D721Med (cell line): ENCODE measurements at regions not wholly inside any gene's neighbourhood (a gene's known extent, or its start where the extent isn't known, plus 50 kb on each side); places are given as distances from the start of the nearest gene placed in this dataset.
"Not testable (repeated sequence)": the region's sequence is repeated elsewhere in the genome, so short reads cannot be mapped to it uniquely, and the experiment has no call there.

ENCODE experiments used
- DNase-seq: peaks from one replicate; pipeline ENCODE4 v3.0.0; 2011; ENCODE audit warnings: low spot score; ENCODE audit not compliant: insufficient read length
- FAIRE-seq: peaks from 2 replicates; lab custom pipeline; 2011; peaks lifted over from hg19 to GRCh38; lab: Jason Lieb, UNC
- CTCF ChIP-seq: IDR thresholded peaks from 2 replicates; pipeline ENCODE4 v1.5.1; 2012; ENCODE audit warnings: mild to moderate bottlenecking, control low read depth; ENCODE audit not compliant: insufficient read depth; ENCODE audit errors: missing control alignments

- FAIRE-seq (no peak), DNase-seq (no peak)
- no peak for TF ChIP-seq CTCF
These were observed 964.9 kb downstream of the NR2F1-AS1 start for GRCh38 chr5:92616085-92616484.

GRCh38 chr5:92613546-92613945, 967.5 kb downstream of the NR2F1-AS1 start:
- FAIRE-seq = no peak
- DNase-seq = no peak
- no peak for TF ChIP-seq CTCF

GRCh38 chr5:92610435-92610834, 970.6 kb downstream of the NR2F1-AS1 start:
- not testable (repeated sequence) for FAIRE-seq, DNase-seq

GRCh38 chr5:92605591-92605990, 975.4 kb downstream of the NR2F1-AS1 start:
- TF ChIP-seq CTCF = no peak
- FAIRE-seq (no peak), DNase-seq (no peak)

- no peak for DNase-seq
- TF ChIP-seq CTCF = no peak
- FAIRE-seq = no peak
These were observed 981.7 kb downstream of the NR2F1-AS1 start for GRCh38 chr5:92599217-92599810.

GRCh38 chr5:92594031-92594430, 987.0 kb downstream of the NR2F1-AS1 start:
- DNase-seq = no peak
- FAIRE-seq = peak; percentile 29
- no peak for TF ChIP-seq CTCF

- DNase-seq = no peak
- no peak for TF ChIP-seq CTCF
- FAIRE-seq = no peak
These were observed 992.1 kb downstream of the NR2F1-AS1 start for GRCh38 chr5:92588876-92589275.

- FAIRE-seq (no peak), DNase-seq (no peak)
- TF ChIP-seq CTCF = no peak
These were observed 999.3 kb downstream of the NR2F1-AS1 start for GRCh38 chr5:92581690-92582089.
